ENCODE measurements at regions not wholly inside any gene's neighbourhood (a gene's known extent, or its start where the extent isn't known, plus 50 kb on each side); places are given as distances from the start of the nearest gene placed in this dataset.

GRCh38 chr15:38861108-38861507 is 296.5 kb upstream of the RASGRP1 start:
- Mint-ChIP-seq H3K36me3 (no peaks in the 10 kb centered on the region), H3K27ac (no peak overlapping the region), H3K27me3 (peaks cover 21% of the 10 kb centered on the region), H3K4me3 (no peak overlapping the region), H3K9me3 (no peaks in the 10 kb centered on the region), H3K4me1 (ENCODE audit: unreplicated experiment) (peaks cover 6% of the 10 kb centered on the region)
- DNase-seq (ENCODE audit: extremely low spot score, unreplicated experiment), result no peak
- TF ChIP-seq CTCF (conservative IDR thresholded peaks at IDR 0.05), result no peak

- H3K4me1 Mint-ChIP-seq (ENCODE audit: unreplicated experiment), result peaks cover 9% of the 10 kb centered on the region
- TF ChIP-seq CTCF (conservative IDR thresholded peaks at IDR 0.05), result no peak
- no peaks in the 10 kb centered on the region for H3K9me3 Mint-ChIP-seq
- peaks cover 24% of the 10 kb centered on the region for H3K27me3 Mint-ChIP-seq
- H3K27ac Mint-ChIP-seq, result no peak overlapping the region
- H3K36me3 Mint-ChIP-seq, result no peaks in the 10 kb centered on the region
- no peak overlapping the region for H3K4me3 Mint-ChIP-seq
- DNase-seq (ENCODE audit: extremely low spot score, unreplicated experiment), result no peak
These were observed 297.5 kb upstream of the RASGRP1 start for GRCh38 chr15:38862099-38862498.

GRCh38 chr15:38863381-38863780 is 298.8 kb upstream of the RASGRP1 start:
- Mint-ChIP-seq H3K36me3 (no peaks in the 10 kb centered on the region), H3K4me1 (ENCODE audit: unreplicated experiment) (peaks cover 9% of the 10 kb centered on the region), H3K27me3 (peaks cover 16% of the 10 kb centered on the region), H3K27ac (no peak overlapping the region), H3K9me3 (no peaks in the 10 kb centered on the region), H3K4me3 (no peak overlapping the region)
- DNase-seq (ENCODE audit: extremely low spot score, unreplicated experiment), result no peak
- no peak for TF ChIP-seq CTCF (conservative IDR thresholded peaks at IDR 0.05)

- no peak overlapping the region for H3K4me3 Mint-ChIP-seq
- H3K27me3 Mint-ChIP-seq, result peaks cover 15% of the 10 kb centered on the region
- H3K36me3 Mint-ChIP-seq, result no peaks in the 10 kb centered on the region
- H3K27ac Mint-ChIP-seq, result no peak overlapping the region
- peaks cover 9% of the 10 kb centered on the region for H3K4me1 Mint-ChIP-seq (ENCODE audit: unreplicated experiment)
- DNase-seq (ENCODE audit: extremely low spot score, unreplicated experiment), result no peak
- TF ChIP-seq CTCF (conservative IDR thresholded peaks at IDR 0.05), result no peak
- H3K9me3 Mint-ChIP-seq, result no peaks in the 10 kb centered on the region
These were observed 299.5 kb upstream of the RASGRP1 start for GRCh38 chr15:38864122-38864521.

- no peak for TF ChIP-seq CTCF (conservative IDR thresholded peaks at IDR 0.05)
- peaks cover 15% of the 10 kb centered on the region for H3K27me3 Mint-ChIP-seq
- peaks cover 9% of the 10 kb centered on the region for H3K4me1 Mint-ChIP-seq (ENCODE audit: unreplicated experiment)
- DNase-seq (ENCODE audit: extremely low spot score, unreplicated experiment), result no peak
- H3K4me3 Mint-ChIP-seq, result no peak overlapping the region
- no peaks in the 10 kb centered on the region for H3K9me3 Mint-ChIP-seq
- no peak overlapping the region for H3K27ac Mint-ChIP-seq
- no peaks in the 10 kb centered on the region for H3K36me3 Mint-ChIP-seq
These were observed 300.4 kb upstream of the RASGRP1 start for GRCh38 chr15:38864827-38865581.
